ENCODE measurements at regions not wholly inside any gene's neighbourhood (a gene's known extent, or its start where the extent isn't known, plus 50 kb on each side); places are given as distances from the start of the nearest gene placed in this dataset.

GRCh38 chr14:35987731-35988130 lies 161.6 kb downstream of the BRMS1L start:
- FAIRE-seq, result no peak
- Histone ChIP-seq H3K9ac (ENCODE audit: low read length in 3 of 3) (no peak overlapping the region), H3K4me3 (ENCODE audit: low read length in 3 of 3) (no peak overlapping the region), H3K27ac (ENCODE audit: low read depth in 2 of 2, low read length in 2 of 2) (no peak overlapping the region), H3K27me3 (ENCODE audit: control insufficient read depth, insufficient read depth, low read length) (no peaks in the 10 kb centered on the region), H3K36me3 (ENCODE audit: control insufficient read depth in 2 of 3, insufficient read depth in 3 of 3, low read length in 3 of 3) (no peaks in the 10 kb centered on the region), H3K9me3 (ENCODE audit: control insufficient read depth in 2 of 3, insufficient read depth in 1 of 3, low read length in 3 of 3) (no peaks in the 10 kb centered on the region), H3K4me1 (ENCODE audit: control insufficient read depth in 2 of 3, insufficient read depth in 2 of 3, low read depth in 1 of 3, low read length in 3 of 3) (no peaks in the 10 kb centered on the region)
- intact Hi-C loops (cut with DNase I), result no loop called here
- DNase-seq, result no peak
- no peak for TF ChIP-seq CTCF (IDR thresholded peaks at IDR 0.05; ENCODE audit: borderline replicate concordance, extremely low read depth, insufficient read depth)

- FAIRE-seq (no peak), DNase-seq (no peak)
- no peak for TF ChIP-seq CTCF (IDR thresholded peaks at IDR 0.05; ENCODE audit: borderline replicate concordance, extremely low read depth, insufficient read depth)
- Histone ChIP-seq H3K4me3 (ENCODE audit: low read length in 3 of 3) (no peak overlapping the region), H3K27ac (ENCODE audit: low read depth in 2 of 2, low read length in 2 of 2) (no peak overlapping the region), H3K27me3 (ENCODE audit: control insufficient read depth, insufficient read depth, low read length) (no peaks in the 10 kb centered on the region), H3K4me1 (ENCODE audit: control insufficient read depth in 2 of 3, insufficient read depth in 2 of 3, low read depth in 1 of 3, low read length in 3 of 3) (no peaks in the 10 kb centered on the region), H3K9me3 (ENCODE audit: control insufficient read depth in 2 of 3, insufficient read depth in 1 of 3, low read length in 3 of 3) (no peaks in the 10 kb centered on the region), H3K9ac (ENCODE audit: low read length in 3 of 3) (no peak overlapping the region), H3K36me3 (ENCODE audit: control insufficient read depth in 2 of 3, insufficient read depth in 3 of 3, low read length in 3 of 3) (no peaks in the 10 kb centered on the region)
- intact Hi-C loops (cut with DNase I), result no loop called here
Observed at GRCh38 chr14:35986219-35986573, 160.1 kb downstream of the BRMS1L start.

- DNase-seq, result peak in 2 of 5 donors; percentile 34 to 39
- no peak for TF ChIP-seq CTCF (IDR thresholded peaks at IDR 0.05; ENCODE audit: borderline replicate concordance, extremely low read depth, insufficient read depth)
Observed at GRCh38 chr14:35985474-35986218, 159.5 kb downstream of the BRMS1L start.

GRCh38 chr14:35979531-35979930 lies 153.4 kb downstream of the BRMS1L start:
- H3K36me3 ChIP-seq (ENCODE audit: control insufficient read depth in 2 of 3, insufficient read depth in 3 of 3, low read length in 3 of 3), result no peaks in the 10 kb centered on the region
- H3K4me3 ChIP-seq (ENCODE audit: low read length in 3 of 3), result no peak overlapping the region
- H3K9me3 ChIP-seq (ENCODE audit: control insufficient read depth in 2 of 3, insufficient read depth in 1 of 3, low read length in 3 of 3), result no peaks in the 10 kb centered on the region
- no peak overlapping the region for H3K9ac ChIP-seq (ENCODE audit: low read length in 3 of 3)
- DNase-seq (no peak), FAIRE-seq (no peak)
- no peak for TF ChIP-seq CTCF (IDR thresholded peaks at IDR 0.05; ENCODE audit: borderline replicate concordance, extremely low read depth, insufficient read depth)
- H3K27me3 ChIP-seq (ENCODE audit: control insufficient read depth, insufficient read depth, low read length), result no peaks in the 10 kb centered on the region
- H3K4me1 ChIP-seq (ENCODE audit: control insufficient read depth in 2 of 3, insufficient read depth in 2 of 3, low read depth in 1 of 3, low read length in 3 of 3), result no peaks in the 10 kb centered on the region
- H3K27ac ChIP-seq (ENCODE audit: low read depth in 2 of 2, low read length in 2 of 2), result no peak overlapping the region
- intact Hi-C loops (cut with DNase I), result no loop called here

More at GRCh38 chr14:35985474-35986218, 159.5 kb downstream of the BRMS1L start:
- Histone ChIP-seq H3K27me3 (ENCODE audit: control insufficient read depth, insufficient read depth, low read length) (no peaks in the 10 kb centered on the region), H3K9me3 (ENCODE audit: control insufficient read depth in 2 of 3, insufficient read depth in 1 of 3, low read length in 3 of 3) (no peaks in the 10 kb centered on the region), H3K9ac (ENCODE audit: low read length in 3 of 3) (no peak overlapping the region), H3K4me3 (ENCODE audit: low read length in 3 of 3) (no peak overlapping the region), H3K27ac (ENCODE audit: low read depth in 2 of 2, low read length in 2 of 2) (no peak overlapping the region), H3K36me3 (ENCODE audit: control insufficient read depth in 2 of 3, insufficient read depth in 3 of 3, low read length in 3 of 3) (no peaks in the 10 kb centered on the region), H3K4me1 (ENCODE audit: control insufficient read depth in 2 of 3, insufficient read depth in 2 of 3, low read depth in 1 of 3, low read length in 3 of 3) (no peaks in the 10 kb centered on the region)
- intact Hi-C loops (cut with DNase I), result no loop called here
- FAIRE-seq, result no peak

All from kidney (tissue), 13 donors.